NCI-H2196 (cell line): ENCODE measurements at regions not wholly inside any gene's neighbourhood (a gene's known extent, or its start where the extent isn't known, plus 50 kb on each side); places are given as distances from the start of the nearest gene placed in this dataset.

Experiments
- DNase-seq: peaks from one replicate; lab custom pipeline; 2025; ENCODE audit not compliant: unreplicated experiment; lab: John Stamatoyannopoulos, UW

- DNase-seq = no peak
Measured at GRCh38 chr11:31912808-31913207, 101.7 kb upstream of the PAX6 start.

GRCh38 chr11:31910950-31911576 lies 99.9 kb upstream of the PAX6 start:
- no peak for DNase-seq

GRCh38 chr11:31903225-31904074 lies 92.3 kb upstream of the PAX6 start:
- DNase-seq = peak; percentile 53

- no peak for DNase-seq
Measured at GRCh38 chr11:31902706-31903105, 91.6 kb upstream of the PAX6 start.

GRCh38 chr11:31895926-31896325 lies 84.8 kb upstream of the PAX6 start:
- no peak for DNase-seq

- DNase-seq = no peak
Measured at GRCh38 chr11:31887180-31887579, 76.1 kb upstream of the PAX6 start.

GRCh38 chr11:31884080-31884479 lies 73.0 kb upstream of the PAX6 start:
- DNase-seq = no peak

GRCh38 chr11:31883435-31883834 lies 72.3 kb upstream of the PAX6 start:
- no peak for DNase-seq

GRCh38 chr11:31882951-31883392 lies 71.8 kb upstream of the PAX6 start:
- no peak for DNase-seq

GRCh38 chr11:31881825-31882224 lies 70.7 kb upstream of the PAX6 start:
- no peak for DNase-seq

- DNase-seq = no peak
Measured at GRCh38 chr11:31879681-31880080, 68.6 kb upstream of the PAX6 start.

GRCh38 chr11:31877863-31878262 lies 66.7 kb upstream of the PAX6 start:
- no peak for DNase-seq

GRCh38 chr11:31877083-31877482 lies 66.0 kb upstream of the PAX6 start:
- no peak for DNase-seq

- DNase-seq = no peak
Measured at GRCh38 chr11:31875866-31876560, 64.9 kb upstream of the PAX6 start.

GRCh38 chr11:31874631-31875191 lies 63.6 kb upstream of the PAX6 start:
- no peak for DNase-seq

GRCh38 chr11:31873124-31873523 lies 62.0 kb upstream of the PAX6 start:
- no peak for DNase-seq

GRCh38 chr11:31872076-31872443 lies 60.9 kb upstream of the PAX6 start:
- no peak for DNase-seq

- DNase-seq = no peak
Measured at GRCh38 chr11:31871310-31872075, 60.4 kb upstream of the PAX6 start.

GRCh38 chr11:31870609-31871309 lies 59.6 kb upstream of the PAX6 start:
- peak; percentile 37 for DNase-seq

- DNase-seq = no peak
Measured at GRCh38 chr11:31869986-31870385, 58.9 kb upstream of the PAX6 start.
